ENCODE measurements at regions not wholly inside any gene's neighbourhood (a gene's known extent, or its start where the extent isn't known, plus 50 kb on each side); places are given as distances from the start of the nearest gene placed in this dataset.

- Mint-ChIP-seq H3K4me3 (no peak overlapping the region), H3K27me3 (ENCODE audit: insufficient read depth, low read depth) (peaks cover 3% of the 10 kb centered on the region), H3K36me3 (no peaks in the 10 kb centered on the region), H3K27ac (no peak overlapping the region), H3K9me3 (peaks cover 11% of the 10 kb centered on the region), H3K4me1 (no peaks in the 10 kb centered on the region)
- Histone ChIP-seq H3K9me3 (ENCODE audit: low read depth) (no peaks in the 10 kb centered on the region), H3K36me3 (no peaks in the 10 kb centered on the region), H3K27ac (no peak overlapping the region), H3K4me2 (no peak overlapping the region), H2AFZ (replicated peaks) (no peak overlapping the region), H3K79me2 (ENCODE audit: low read depth) (no peaks in the 10 kb centered on the region), H3F3A (ENCODE audit: low read depth) (no peaks in the 10 kb centered on the region), H3K4me1 (no peaks in the 10 kb centered on the region), H4K20me1 (ENCODE audit: low read depth) (no peaks in the 10 kb centered on the region), H3K27me3 (no peaks in the 10 kb centered on the region), H3K4me3 (no peak overlapping the region), H3K9ac (no peak overlapping the region)
- no peak for TF ChIP-seq EZH2 (IDR thresholded peaks at IDR 0.05)
- TF ChIP-seq EZH2phosphoT487 (IDR thresholded peaks at IDR 0.05), result no peak
- TF ChIP-seq, protein P1, sequence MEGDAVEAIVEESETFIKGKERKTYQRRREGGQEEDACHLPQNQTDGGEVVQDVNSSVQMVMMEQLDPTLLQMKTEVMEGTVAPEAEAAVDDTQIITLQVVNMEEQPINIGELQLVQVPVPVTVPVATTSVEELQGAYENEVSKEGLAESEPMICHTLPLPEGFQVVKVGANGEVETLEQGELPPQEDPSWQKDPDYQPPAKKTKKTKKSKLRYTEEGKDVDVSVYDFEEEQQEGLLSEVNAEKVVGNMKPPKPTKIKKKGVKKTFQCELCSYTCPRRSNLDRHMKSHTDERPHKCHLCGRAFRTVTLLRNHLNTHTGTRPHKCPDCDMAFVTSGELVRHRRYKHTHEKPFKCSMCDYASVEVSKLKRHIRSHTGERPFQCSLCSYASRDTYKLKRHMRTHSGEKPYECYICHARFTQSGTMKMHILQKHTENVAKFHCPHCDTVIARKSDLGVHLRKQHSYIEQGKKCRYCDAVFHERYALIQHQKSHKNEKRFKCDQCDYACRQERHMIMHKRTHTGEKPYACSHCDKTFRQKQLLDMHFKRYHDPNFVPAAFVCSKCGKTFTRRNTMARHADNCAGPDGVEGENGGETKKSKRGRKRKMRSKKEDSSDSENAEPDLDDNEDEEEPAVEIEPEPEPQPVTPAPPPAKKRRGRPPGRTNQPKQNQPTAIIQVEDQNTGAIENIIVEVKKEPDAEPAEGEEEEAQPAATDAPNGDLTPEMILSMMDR (IDR thresholded peaks at IDR 0.05), result no peak
- no peak for DNase-seq (ENCODE audit: low spot score)
These were observed 221.8 kb downstream of the CENPF start for GRCh38 chr1:214824763-214825162.

DNA sequence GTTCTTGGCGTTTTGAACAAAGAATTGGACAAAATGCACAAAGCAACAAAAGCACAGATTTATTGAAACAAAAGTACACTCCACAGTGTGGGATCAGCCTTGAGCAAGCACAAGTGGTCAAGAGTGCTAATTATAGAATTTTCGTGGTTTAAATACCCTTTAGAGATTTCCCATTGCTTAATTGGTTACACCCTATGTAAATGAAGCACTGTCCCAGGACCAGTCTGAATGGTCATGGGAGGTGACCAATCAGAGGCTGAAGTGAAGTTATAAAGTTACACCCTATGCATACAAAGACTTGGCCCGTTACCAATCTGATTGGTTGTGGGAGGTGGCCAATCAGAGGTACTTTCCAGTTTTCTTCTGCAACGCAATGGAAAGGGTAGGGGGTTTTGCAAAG, 223.6 kb downstream of the CENPF start:
- no peak overlapping the region for H3K4me2 ChIP-seq
- no peak overlapping the region for H3K9ac ChIP-seq
- H3K9me3 ChIP-seq (ENCODE audit: low read depth), result no peaks in the 10 kb centered on the region
- H3K27me3 ChIP-seq, result no peaks in the 10 kb centered on the region
- H3K79me2 ChIP-seq (ENCODE audit: low read depth), result no peaks in the 10 kb centered on the region
- peaks cover 11% of the 10 kb centered on the region for H3K9me3 Mint-ChIP-seq
- H3K4me3 ChIP-seq, result no peak overlapping the region
- no peaks in the 10 kb centered on the region for H3K4me1 ChIP-seq
- TF ChIP-seq, protein P1 (IDR thresholded peaks at IDR 0.05), result no peak
- TF ChIP-seq EZH2 (IDR thresholded peaks at IDR 0.05) (no peak), EZH2phosphoT487 (IDR thresholded peaks at IDR 0.05) (no peak)
- H4K20me1 ChIP-seq (ENCODE audit: low read depth), result no peaks in the 10 kb centered on the region
- no peak overlapping the region for H3K27ac ChIP-seq
- H3K27ac Mint-ChIP-seq, result no peak overlapping the region
- no peaks in the 10 kb centered on the region for H3K4me1 Mint-ChIP-seq
- peaks cover 3% of the 10 kb centered on the region for H3K27me3 Mint-ChIP-seq (ENCODE audit: insufficient read depth, low read depth)
- no peaks in the 10 kb centered on the region for H3F3A ChIP-seq (ENCODE audit: low read depth)
- no peak overlapping the region for H3K4me3 Mint-ChIP-seq
- no peaks in the 10 kb centered on the region for H3K36me3 ChIP-seq
- DNase-seq (ENCODE audit: low spot score), result no peak
- no peak overlapping the region for H2AFZ ChIP-seq (replicated peaks)
- H3K36me3 Mint-ChIP-seq, result no peaks in the 10 kb centered on the region

GRCh38 chr1:214827883-214828282, 224.9 kb downstream of the CENPF start:
- no peak overlapping the region for H3K4me3 ChIP-seq
- Mint-ChIP-seq H3K27ac (no peak overlapping the region), H3K4me1 (no peaks in the 10 kb centered on the region), H3K36me3 (no peaks in the 10 kb centered on the region), H3K4me3 (no peak overlapping the region), H3K9me3 (peaks cover 11% of the 10 kb centered on the region), H3K27me3 (ENCODE audit: insufficient read depth, low read depth) (no peaks in the 10 kb centered on the region)
- TF ChIP-seq, protein P1 (IDR thresholded peaks at IDR 0.05), result no peak
- no peak for TF ChIP-seq EZH2phosphoT487 (IDR thresholded peaks at IDR 0.05)
- TF ChIP-seq EZH2 (IDR thresholded peaks at IDR 0.05), result no peak
- H3K27ac ChIP-seq, result no peak overlapping the region
- DNase-seq (ENCODE audit: low spot score), result no peak
- H3K9me3 ChIP-seq (ENCODE audit: low read depth), result no peaks in the 10 kb centered on the region
- H3K36me3 ChIP-seq, result no peaks in the 10 kb centered on the region
- no peak overlapping the region for H3K9ac ChIP-seq
- no peaks in the 10 kb centered on the region for H3K79me2 ChIP-seq (ENCODE audit: low read depth)
- no peak overlapping the region for H3K4me2 ChIP-seq
- H3K27me3 ChIP-seq, result no peaks in the 10 kb centered on the region
- H4K20me1 ChIP-seq (ENCODE audit: low read depth), result no peaks in the 10 kb centered on the region
- no peaks in the 10 kb centered on the region for H3F3A ChIP-seq (ENCODE audit: low read depth)
- no peak overlapping the region for H2AFZ ChIP-seq (replicated peaks)
- H3K4me1 ChIP-seq, result no peaks in the 10 kb centered on the region
